HG02571 (cell line): ENCODE measurements at regions not wholly inside any gene's neighbourhood (a gene's known extent, or its start where the extent isn't known, plus 50 kb on each side); places are given as distances from the start of the nearest gene placed in this dataset.

Experiments
- ATAC-seq: cut with Tn5 transposase; IDR thresholded peaks from one replicate; pipeline ENCODE4 v1.9.1; 2021; ENCODE audit warnings: mild to moderate bottlenecking, moderate library complexity; ENCODE audit not compliant: unreplicated experiment

DNA sequence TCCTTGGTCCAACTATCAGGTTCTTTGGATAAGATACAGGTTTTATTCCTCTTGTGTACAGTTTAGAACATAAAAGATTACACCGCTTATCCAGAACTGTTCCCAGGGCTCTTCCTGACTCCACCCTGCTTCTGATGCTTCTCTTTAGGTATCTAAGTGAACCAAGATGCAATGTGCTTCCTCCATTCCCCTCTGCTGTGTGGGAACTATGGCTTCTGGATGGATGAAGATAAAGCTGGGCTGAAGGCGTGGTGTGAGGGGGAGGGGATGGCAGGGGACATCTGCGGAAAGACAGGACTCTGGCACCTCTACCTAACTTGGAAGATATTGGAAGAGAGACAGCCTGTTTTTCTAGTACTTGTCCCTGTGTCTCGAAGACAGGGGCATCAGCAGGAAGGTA, 209.9 kb upstream of the TBX20 start:
- ATAC-seq = no peak

DNA sequence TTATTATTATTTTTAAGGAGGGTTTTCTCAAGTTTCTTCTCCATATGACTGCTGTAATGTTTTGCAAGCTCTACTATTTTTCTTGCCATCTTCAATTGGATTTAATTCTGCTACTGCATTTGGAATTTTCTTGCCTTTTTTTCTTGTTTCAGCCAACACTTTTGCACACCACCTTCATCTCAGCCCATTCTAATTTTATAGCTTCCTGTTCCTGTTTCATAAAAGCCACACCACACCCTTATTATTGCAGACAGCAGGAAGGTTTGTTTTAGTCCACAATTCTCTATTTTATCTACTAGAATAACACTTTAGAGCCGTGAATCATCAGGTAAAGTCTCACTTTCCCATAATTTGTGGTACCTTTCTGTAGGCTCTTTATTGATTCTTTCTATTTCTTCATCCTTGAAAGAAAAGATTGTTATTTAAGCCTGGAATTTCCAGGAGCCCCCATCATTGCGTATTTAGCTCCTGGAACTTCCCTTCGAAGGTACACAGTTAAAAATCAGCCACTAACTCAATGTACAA, 209.3 kb upstream of the TBX20 start:
- ATAC-seq = no peak

DNA sequence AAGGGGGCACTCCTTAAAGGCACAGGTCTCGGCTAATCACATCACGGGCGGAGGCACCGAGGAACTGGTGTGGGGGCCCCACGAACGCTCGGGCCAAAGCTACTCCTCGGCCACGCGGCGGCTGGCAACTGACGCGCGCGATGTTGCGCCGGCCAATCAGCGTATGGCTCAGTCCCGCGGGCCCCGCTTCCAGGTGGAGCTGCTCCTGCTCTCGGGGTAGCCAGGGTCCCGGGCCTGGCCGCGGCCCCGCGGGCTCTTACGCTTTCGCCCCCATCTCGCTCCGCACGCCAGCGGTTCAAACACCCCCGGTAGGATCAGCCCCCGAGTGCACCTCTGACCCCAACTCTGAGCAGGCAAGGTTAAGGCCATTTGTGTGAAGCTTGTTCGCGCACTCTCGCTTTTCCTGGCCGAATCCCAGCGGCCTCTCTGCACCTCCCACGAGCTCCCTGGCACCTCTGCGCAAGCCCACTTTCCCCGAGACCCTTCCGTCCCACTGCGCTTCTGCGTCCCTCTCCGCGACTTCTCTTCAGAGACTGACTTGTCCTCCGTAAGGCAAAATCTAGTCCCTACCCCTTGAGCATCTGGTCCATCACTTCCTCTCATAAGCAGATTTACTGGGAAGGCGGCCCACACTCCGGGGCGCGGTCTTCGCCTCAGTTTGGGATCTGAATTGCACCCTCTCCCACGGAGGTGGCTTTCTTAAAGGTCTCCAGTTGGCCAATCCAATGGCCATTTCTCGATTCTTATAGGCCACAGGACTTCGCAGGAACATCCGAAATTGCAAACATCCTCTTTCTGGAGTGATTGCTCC, 200.9 kb upstream of the TBX20 start:
- no peak for ATAC-seq

DNA sequence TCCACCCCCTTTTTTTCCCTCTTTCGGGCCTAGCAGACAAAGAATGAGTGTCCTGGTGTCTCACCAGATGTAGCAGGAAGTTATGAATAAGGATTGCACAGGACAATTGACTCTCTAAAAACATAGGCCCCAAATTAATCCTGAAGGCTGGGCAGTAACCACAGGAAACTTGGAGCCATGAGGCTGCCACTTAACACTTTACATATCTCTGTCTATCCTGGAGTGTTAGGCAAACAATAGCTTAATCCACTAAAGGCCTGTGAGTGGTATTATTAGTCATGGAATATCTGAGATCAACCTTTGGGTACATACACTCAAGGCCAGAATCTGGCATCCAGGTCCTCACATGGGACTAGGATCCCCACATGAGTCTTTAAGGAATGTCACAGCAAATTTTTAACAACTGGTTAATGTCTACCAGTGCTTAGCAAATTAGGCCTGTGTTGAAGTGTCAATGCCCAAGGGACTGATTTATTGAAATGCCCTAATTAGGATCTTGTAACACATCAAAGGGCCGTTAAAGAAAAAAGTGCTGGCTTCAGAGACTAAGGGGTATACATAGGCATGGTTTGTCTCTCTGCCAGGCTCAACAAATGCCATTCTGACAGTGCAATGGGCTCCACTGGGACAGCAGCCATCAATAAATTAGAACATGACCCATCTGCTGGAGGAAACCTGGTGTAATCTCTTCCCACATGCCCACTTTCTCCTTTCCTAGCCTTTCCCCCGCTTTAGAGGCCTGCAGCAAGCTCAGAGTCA, 196.7 kb upstream of the TBX20 start:
- ATAC-seq = no peak

DNA sequence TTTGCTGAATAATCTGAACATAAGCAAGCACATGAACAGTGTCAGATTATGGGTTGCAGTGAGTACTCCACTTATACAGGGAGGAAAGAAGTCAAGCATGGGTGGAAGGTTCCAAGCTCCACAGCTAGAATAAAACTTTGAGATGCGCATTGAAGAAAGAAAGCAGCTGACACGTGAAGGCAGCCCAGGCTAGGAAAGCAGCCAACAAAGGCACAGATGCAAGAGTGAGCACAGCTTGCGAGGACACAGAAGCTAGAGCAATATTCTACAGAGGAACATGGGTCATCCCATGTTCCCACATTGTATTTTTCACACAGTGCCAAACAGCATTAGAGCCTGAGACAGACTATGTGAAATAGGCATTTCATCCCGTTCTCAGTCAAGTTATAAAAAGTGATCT, 194.6 kb upstream of the TBX20 start:
- no peak for ATAC-seq

DNA sequence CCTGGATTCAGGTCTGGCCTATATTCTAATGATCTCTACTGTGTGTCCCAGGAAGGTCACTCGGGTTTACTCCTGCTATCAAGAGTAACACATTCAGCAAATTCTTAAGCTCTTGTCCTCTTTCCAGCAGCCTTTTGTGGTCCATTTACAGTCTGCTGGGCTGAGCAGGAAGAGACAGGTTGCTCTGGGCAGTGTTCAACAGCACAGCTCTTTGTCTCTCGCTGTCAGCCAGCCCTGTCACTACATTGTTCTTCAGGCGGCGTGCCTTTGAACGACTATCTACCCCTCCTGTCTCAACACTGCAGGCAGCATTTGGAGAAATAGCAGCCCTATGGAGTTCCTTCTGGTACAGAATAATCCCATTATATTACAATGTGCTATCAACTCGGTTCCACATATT, 192.2 kb upstream of the TBX20 start:
- ATAC-seq = no peak

DNA sequence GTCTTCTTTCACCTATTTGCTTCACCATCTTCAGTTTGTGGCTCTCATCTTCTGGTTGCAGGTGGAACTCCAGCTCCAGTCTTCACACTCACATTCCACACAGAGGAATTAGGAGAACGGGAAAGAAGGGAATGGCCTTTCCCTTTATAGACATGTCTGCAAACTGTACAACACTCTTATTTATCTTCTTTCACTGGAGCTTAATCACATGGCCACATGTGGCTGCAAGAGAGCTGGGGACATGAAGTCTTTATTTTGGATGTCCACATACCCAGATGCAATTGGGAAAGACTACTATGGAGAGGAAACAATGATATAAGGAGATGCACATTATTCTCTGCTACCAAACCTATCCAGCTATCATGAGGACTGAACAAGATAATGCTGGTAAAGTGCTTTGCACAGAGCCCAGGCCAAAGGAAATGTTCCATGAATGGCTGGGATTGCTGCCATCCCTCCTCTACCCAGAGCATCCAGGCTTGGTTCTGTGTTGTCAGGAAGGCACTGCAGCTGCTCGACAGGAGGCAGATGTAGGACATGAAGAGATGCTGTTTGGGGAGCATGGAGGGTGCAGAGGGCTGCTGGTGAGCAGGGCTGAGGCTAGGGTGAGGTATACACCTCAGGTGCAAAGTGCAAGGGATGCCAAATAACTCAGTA, 183.8 kb upstream of the TBX20 start:
- ATAC-seq = no peak

DNA sequence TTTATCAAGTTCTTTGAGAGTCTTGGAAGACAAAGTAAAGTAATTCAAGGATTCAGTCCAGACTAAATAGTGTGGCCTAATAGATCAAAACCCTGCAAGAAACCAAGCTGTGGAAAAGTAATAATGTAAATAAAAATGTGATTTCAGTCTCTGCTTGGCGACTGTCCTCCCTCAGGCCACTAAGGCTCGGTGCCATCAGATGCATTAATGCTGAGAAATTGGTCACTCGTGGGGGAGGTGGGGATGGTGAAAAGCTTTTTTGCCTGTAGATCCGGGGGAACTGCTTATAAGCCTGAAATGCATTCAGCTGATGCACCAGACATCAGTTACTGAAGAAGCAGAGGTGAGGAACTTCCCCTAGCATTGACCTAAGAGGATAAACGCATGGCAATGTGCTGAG, 182.6 kb upstream of the TBX20 start:
- ATAC-seq = no peak

DNA sequence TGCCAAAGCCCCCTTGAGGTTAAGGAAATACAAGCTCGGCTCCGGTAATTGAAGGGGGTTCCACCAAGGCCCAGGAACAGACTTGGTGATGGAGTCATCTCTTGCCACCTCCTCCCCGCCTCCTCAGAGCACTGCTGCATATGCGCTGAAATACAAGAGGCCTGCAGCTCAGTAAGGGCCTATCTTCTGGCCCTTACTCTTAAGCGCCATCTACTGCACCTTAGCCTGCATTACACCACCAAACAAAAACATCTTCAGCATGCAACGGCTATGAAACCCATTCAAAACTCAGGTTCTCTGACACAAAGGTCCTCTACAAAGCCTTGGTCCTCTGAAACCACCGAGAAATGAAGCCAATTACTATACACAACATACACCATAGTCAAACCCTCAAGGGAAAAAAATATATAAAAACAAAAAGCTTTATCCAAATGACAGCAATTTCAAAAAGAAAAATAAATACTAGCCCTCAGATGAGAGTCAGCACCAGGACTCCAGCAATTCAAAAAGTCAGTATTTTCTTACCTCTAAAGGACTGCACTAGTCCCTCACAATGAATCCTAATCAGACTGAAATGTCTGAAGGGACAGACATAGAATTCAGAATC, 176.8 kb upstream of the TBX20 start:
- no peak for ATAC-seq

DNA sequence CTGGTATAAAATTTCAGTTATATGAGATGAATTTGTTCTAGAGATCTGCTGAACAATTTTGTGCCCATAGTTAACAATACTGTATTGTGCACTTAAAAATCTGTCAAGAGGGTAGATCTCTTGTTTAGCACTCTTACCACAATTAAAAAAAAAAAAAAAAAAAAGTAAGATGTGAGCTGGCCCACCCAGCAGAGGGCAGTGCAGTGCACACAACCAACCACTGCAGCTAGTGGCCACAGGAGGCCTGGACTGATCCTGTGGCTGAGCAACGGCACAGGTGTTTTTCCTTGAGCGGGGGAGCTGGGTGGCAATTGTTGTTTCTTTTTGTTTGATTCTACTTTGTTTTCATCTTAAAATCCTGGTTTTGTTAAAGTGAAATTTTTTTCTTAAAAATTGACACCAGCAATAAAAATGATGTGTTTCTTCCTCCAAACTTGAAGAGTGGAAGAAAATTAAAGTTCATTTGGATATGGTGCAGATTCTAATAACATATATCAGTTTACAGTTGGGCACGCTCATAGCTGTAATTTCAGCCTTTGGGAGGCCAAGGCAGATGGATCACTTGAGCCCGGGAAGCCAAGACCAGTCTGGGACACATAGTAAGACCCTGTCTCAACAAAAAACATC, 171.1 kb upstream of the TBX20 start:
- peak; percentile 58 for ATAC-seq

DNA sequence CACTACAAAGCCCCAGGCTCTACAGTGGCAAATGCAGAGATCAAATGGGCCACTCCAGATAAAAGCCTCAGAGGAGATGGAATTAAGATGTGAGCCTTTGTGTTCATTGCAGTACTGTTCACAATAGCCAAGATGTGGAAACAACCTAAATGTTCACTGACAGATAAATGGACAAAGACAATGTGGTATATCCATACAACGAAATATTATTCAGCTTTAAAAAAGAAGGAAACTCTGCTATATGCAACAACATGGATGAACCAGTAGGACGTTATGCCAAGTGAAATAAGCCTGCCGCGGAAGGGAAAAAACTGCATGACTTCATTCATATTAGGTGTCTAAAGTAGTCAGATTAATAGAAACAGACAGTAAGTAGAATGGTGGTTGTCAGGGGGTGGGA, 170.5 kb upstream of the TBX20 start:
- no peak for ATAC-seq

DNA sequence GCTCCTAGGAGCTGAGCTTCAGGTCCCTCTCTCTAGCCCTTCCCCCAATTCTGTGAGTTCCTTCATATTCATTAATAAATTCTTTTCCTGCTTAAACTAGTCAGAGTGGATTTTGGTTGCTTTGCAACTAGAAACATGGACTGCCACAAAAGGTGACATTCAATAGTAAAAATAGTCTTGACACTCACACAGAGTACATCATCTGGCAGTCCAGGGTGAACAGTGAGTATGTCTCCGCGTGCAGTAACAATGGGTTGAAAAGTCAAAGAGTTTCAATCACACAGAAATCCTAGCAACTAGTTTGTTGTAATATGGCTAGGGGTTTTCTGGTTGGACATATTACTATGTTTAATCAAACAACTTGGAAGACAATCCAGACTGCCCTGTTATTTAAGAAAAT, 168.8 kb upstream of the TBX20 start:
- no peak for ATAC-seq

DNA sequence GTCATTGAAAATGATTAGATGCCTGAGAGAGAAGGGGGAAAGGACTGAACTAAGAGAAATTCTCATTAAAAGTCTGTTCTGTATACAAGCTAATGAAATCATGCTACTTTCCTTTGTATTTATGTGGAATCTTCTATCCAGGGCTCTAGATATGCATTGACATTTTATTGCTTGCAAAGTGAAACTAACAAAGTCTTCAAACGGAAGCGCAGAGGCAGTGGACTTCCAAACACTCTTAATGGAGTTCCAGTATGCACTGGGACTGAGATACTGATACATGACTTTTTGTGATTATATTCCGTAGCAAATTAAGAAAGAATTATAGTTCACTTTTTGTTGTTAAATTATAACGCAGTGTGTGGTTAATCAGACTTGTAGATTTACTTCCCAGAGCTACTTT, 166.8 kb upstream of the TBX20 start:
- ATAC-seq = no peak

DNA sequence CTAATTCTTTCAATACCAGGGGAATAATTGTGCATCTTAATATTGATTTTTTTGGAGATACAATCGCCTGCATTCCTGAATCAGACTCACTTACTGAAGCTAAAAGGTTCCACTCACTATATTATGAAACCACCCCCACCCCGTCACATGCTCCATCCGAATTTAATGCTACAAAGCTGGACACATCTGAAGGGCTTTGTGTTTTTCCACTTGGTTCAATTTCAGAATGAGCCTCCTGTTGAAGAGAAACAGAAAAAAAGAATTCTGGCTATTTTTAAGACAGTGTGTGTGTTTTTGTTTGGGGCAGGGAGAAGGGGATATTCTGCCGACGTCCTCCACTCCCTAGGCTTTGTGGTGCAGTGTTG, 165.5 kb upstream of the TBX20 start:
- no peak for ATAC-seq

DNA sequence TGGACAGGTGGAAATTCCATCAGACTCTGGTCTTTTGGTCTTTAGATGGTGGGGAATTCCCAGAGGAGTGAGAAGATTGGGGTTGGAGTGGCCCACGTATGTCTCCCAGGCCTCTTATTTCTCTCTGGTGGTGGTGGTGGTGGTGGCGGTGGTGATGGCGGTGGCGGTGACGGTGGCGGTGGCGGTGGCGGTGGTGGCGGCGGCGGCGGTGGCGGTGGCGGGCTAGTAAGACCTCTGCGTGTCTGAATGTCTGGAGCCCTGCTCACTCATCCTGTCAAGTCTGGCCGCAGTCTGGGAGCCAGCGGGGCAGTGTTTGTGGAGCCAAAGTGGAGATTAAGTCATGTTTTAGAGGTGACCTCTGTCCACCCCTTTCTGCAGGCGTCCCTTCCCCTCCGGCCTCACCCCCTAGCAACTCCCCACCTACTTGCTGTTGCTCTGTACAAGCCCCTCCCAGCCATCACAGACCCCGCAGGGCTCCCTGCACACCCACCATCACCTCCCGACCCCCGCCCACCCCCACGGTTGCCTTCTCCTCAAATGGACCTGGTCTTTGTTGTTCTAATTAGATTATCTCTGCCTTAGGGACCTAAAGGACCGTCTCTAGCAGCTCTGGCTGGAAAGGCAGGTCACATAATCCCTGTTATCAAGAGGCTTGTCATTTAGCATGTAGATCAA, 165.0 kb upstream of the TBX20 start:
- ATAC-seq = no peak

DNA sequence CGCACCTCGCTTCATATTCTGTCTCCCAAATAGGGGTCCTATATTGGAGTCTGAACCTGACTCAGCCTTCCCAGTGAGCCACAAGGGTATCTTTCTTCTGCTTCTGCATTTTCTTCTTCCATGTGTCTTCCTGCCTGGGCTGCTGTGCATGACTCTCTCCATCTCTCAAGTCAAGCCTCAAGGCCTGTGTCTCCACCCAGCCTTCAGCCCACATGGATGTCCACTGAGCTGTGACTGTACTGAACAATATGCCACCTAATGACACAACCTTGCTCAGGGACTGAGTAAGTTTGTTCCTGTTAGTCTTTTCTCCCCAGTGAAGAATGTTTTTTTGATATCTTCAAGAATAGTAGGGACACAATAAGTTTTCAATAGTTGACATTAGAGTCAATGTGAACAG, 162.7 kb upstream of the TBX20 start:
- ATAC-seq = no peak

DNA sequence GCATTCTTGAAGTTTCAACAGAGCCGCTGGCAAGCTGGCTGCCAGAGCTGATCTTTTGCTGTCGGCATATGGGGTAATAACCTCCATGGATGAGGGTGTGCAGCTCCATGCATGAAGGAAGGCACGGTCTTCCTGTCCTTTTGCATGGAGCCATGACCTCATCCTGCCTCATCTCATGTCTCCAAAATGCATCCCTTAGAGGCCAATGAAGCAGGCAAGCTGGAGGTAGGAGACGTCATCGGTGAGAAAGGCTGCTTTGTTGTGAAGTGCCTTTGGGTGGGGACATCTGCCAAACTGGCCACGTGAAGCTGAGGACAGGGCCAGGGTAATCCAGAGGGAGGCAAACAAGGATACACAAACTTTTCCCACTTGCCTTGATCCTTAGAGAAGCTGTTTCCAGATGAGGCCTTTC, 161.5 kb upstream of the TBX20 start:
- ATAC-seq = no peak

DNA sequence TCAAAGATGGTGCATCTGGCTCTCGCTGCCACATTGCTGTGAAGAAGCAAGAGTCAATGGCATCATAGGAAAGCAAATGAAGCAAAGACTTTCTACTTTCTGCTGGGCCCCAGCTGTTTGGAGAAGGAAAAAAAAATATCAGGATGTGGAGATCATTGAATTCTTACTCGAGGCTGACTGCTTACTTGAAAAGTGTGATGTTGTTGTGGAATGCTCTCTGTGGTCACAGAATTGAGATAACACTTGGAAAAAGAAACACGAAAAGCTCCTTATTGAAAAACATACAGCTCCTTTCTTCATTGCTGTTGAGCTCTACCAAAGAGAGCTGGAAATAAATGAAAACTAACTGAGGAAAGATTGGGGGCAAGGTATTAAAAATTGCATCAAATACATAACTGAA, 157.4 kb upstream of the TBX20 start:
- no peak for ATAC-seq

DNA sequence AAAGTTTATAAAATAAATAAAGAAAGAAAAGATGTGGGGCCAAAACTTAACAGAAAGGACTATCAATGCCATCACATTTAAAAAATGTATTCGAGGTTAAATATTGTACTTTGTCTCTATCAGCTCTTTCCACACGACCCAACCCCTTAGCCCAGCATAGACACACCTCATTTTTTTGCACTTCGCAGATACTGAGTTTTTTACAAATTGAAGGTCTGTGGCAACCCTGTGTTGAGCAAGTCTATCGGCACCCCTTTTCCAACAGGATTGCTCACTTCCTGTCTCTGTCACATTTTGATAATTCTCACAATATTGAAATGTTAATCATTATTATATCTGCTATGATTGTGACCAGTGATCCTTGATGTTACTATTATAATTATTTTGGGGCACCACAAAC, 151.6 kb upstream of the TBX20 start:
- no peak for ATAC-seq

DNA sequence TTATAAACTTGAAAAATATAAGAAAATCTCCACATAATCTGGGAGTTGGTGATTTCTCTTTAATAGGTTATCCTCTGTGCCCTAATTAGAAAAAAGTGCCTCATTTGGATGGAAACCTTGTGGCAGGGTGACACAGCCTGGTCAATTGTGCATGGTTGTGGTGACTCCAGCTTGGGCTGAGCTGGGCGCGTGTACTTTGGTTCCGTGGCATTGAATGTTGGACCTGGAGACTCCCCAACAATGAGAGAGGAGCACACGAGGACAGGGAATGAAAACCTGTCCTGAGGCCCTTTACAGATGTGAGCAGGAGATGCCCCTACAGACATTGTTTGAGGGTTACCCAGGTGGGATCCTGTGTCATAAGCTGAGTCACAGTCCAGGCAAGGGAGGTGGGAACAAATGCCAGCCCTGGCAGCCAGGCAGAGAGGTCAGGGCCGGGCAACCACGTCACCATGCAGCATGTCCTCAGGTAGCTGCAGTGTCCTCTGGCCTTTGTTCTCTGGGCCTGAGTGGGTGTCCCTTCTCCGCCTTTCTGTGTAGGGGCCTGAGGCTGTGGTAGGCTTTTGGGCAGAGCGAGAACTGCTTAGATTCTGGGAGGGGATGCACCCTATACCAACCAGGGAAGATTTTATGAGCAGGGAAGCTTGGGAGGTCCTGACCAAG, 147.4 kb upstream of the TBX20 start:
- no peak for ATAC-seq
